H9 (cell line): ENCODE measurements at regions not wholly inside any gene's neighbourhood (a gene's known extent, or its start where the extent isn't known, plus 50 kb on each side); places are given as distances from the start of the nearest gene placed in this dataset.

ENCODE experiments used
- DNase-seq: peaks from one replicate; pipeline ENCODE4 v3.0.0-alpha.2; 2017
- H2AFZ ChIP-seq: one replicate; pipeline ENCODE4 v1.6.1; 2013; ENCODE audit warnings: mild to moderate bottlenecking, low read length, control low read depth, moderate library complexity
- H2AK5ac ChIP-seq: 2 replicates; pipeline ENCODE4 v1.6.1; 2013; ENCODE audit warnings: low read length, control low read depth, mixed read lengths; ENCODE audit not compliant: insufficient read length
- H2BK120ac ChIP-seq: one replicate; pipeline ENCODE4 v1.6.1; 2013; ENCODE audit warnings: low read depth, mild to moderate bottlenecking, low read length, control low read depth, inconsistent platforms; ENCODE audit not compliant: poor library complexity, severe bottlenecking
- H2BK12ac ChIP-seq: 2 replicates; pipeline ENCODE4 v1.6.1; 2013; ENCODE audit warnings: low read length, control low read depth, mixed read lengths, low read depth; ENCODE audit not compliant: insufficient read length
- H2BK15ac ChIP-seq: 2 replicates; pipeline ENCODE4 v1.6.1; 2013; ENCODE audit warnings: low read depth, low read length, control low read depth
- H2BK20ac ChIP-seq: one replicate; pipeline ENCODE4 v1.6.1; 2013; ENCODE audit warnings: low read depth, mild to moderate bottlenecking, low read length, control low read depth, inconsistent platforms; ENCODE audit not compliant: poor library complexity, severe bottlenecking
- H2BK5ac ChIP-seq: 2 replicates; pipeline ENCODE4 v1.6.1; 2013; ENCODE audit warnings: low read length, control low read depth, mixed read lengths; ENCODE audit not compliant: insufficient read length
- H3K14ac ChIP-seq: 2 replicates; pipeline ENCODE4 v1.6.1; 2013; ENCODE audit warnings: low read length, control low read depth; ENCODE audit not compliant: insufficient read depth
- H3K18ac ChIP-seq: 2 replicates; pipeline ENCODE4 v1.6.1; 2013; ENCODE audit warnings: low read depth, mild to moderate bottlenecking, mixed read lengths, low read length, control low read depth; ENCODE audit not compliant: insufficient read length
- H3K23ac ChIP-seq: 2 replicates; pipeline ENCODE4 v1.6.1; 2013; ENCODE audit warnings: low read length, control low read depth, mixed read lengths, low read depth; ENCODE audit not compliant: insufficient read length
- H3K23me2 ChIP-seq: 2 replicates; pipeline ENCODE4 v1.6.1; 2013; ENCODE audit warnings: low read depth, mild to moderate bottlenecking, mixed read lengths, low read length, control low read depth; ENCODE audit not compliant: insufficient read length, poor library complexity, severe bottlenecking
- H3K27ac ChIP-seq: 2 replicates; pipeline ENCODE4 v1.5.1; 2013; ENCODE audit warnings: low read length, control low read depth, mixed read lengths, low read depth; ENCODE audit not compliant: insufficient read length
- H3K27me3 ChIP-seq: 2 replicates; pipeline ENCODE4 v1.6.1; 2013; ENCODE audit warnings: low read length, control low read depth, inconsistent platforms; ENCODE audit not compliant: insufficient read depth
- H3K4ac ChIP-seq: 2 replicates; pipeline ENCODE4 v1.6.1; 2013; ENCODE audit warnings: low read depth, mild to moderate bottlenecking, control low read depth, inconsistent platforms, low read length, moderate library complexity
- H3K4me1 ChIP-seq: 2 replicates; pipeline ENCODE4 v1.6.1; 2013; ENCODE audit warnings: low read length, control low read depth, inconsistent platforms; ENCODE audit not compliant: insufficient read depth
- H3K4me2 ChIP-seq: 2 replicates; pipeline ENCODE4 v1.6.1; 2013; ENCODE audit warnings: low read length, control low read depth, mixed read lengths; ENCODE audit not compliant: insufficient read length, insufficient read depth
- H3K56ac ChIP-seq: 2 replicates; pipeline ENCODE4 v1.6.1; 2013; ENCODE audit warnings: low read depth, mild to moderate bottlenecking, mixed read lengths, low read length, control low read depth; ENCODE audit not compliant: insufficient read length
- H3K79me1 ChIP-seq: 2 replicates; pipeline ENCODE4 v1.6.1; 2013; ENCODE audit warnings: low read depth, mild to moderate bottlenecking, moderate library complexity, low read length, control low read depth, inconsistent platforms; ENCODE audit not compliant: insufficient read depth, poor library complexity, severe bottlenecking
- H3K79me2 ChIP-seq: 2 replicates; pipeline ENCODE4 v1.6.1; 2013; ENCODE audit warnings: low read length, control low read depth, inconsistent platforms; ENCODE audit not compliant: insufficient read depth
- H3K9ac ChIP-seq: 2 replicates; pipeline ENCODE4 v1.6.1; 2013; ENCODE audit warnings: low read length, control low read depth, mixed read lengths; ENCODE audit not compliant: insufficient read length; ENCODE audit errors: extremely low read depth
- H3K9me3 ChIP-seq: one replicate; pipeline ENCODE4 v1.6.1; 2013; ENCODE audit warnings: low read depth, low read length, inconsistent platforms; ENCODE audit not compliant: control insufficient read depth
- H3T11ph ChIP-seq: one replicate; pipeline ENCODE4 v1.6.1; 2013; ENCODE audit warnings: mild to moderate bottlenecking, low read length, control low read depth, inconsistent platforms
- H4K20me1 ChIP-seq: one replicate; pipeline ENCODE4 v1.6.1; 2013; ENCODE audit not compliant: control insufficient read depth, insufficient read length, insufficient read depth
- H4K5ac ChIP-seq: 2 replicates; pipeline ENCODE4 v1.6.1; 2013; ENCODE audit warnings: low read depth, mild to moderate bottlenecking, mixed read lengths, low read length, control low read depth; ENCODE audit not compliant: insufficient read length
- H4K8ac ChIP-seq: replicated peaks from 2 replicates; pipeline ENCODE4 v1.6.1; 2013; ENCODE audit warnings: low read length, control low read depth, mixed read lengths, low read depth; ENCODE audit not compliant: insufficient read length
- H4K91ac ChIP-seq: 2 replicates; pipeline ENCODE4 v1.6.1; 2013; ENCODE audit warnings: low read depth, mild to moderate bottlenecking, moderate library complexity, mixed read lengths, low read length, control low read depth; ENCODE audit not compliant: insufficient read length
- H3K27ac Mint-ChIP-seq, 3 experiments: 2 replicates in 2 of 3; 3 replicates in 1 of 3; pipeline ENCODE4 v1.8.0; 2020 to 2021; ENCODE audit warnings: mixed read lengths in 3 of 3, mild to moderate bottlenecking in 1 of 3, moderate library complexity in 1 of 3
- H3K27me3 Mint-ChIP-seq: 2 replicates; pipeline ENCODE4 v1.8.0; 2021; ENCODE audit warnings: low read depth, mild to moderate bottlenecking, moderate library complexity, mixed read lengths
- H3K36me3 Mint-ChIP-seq, 3 experiments: 2 replicates in 2 of 3; 3 replicates in 1 of 3; pipeline ENCODE4 v1.8.0; 2020 to 2021; ENCODE audit warnings: low read depth in 3 of 3, mixed read lengths in 3 of 3; ENCODE audit not compliant: insufficient read depth in 1 of 3
- H3K4me1 Mint-ChIP-seq, 2 experiments: 2 replicates each; pipeline ENCODE4 v1.8.0; 2020; ENCODE audit warnings: mixed read lengths in 2 of 2
- H3K4me3 Mint-ChIP-seq, 2 experiments: 2 replicates in 1 of 2; 3 replicates in 1 of 2; pipeline ENCODE4 v1.8.0; 2020 to 2021; ENCODE audit warnings: mild to moderate bottlenecking in 2 of 2, mixed read lengths in 2 of 2, moderate library complexity in 1 of 2
- H3K9me3 Mint-ChIP-seq, 2 experiments: 2 replicates in 1 of 2; 3 replicates in 1 of 2; pipeline ENCODE4 v1.8.0; 2020; ENCODE audit warnings: mild to moderate bottlenecking in 2 of 2, mixed read lengths in 2 of 2, moderate library complexity in 1 of 2
- WGBS: extraction: QIAGEN DNeasy Blood & Tissue Kit; methylation state at CpG from one replicate; pipeline ENCODE4 v1.1.7; 2013; ENCODE audit warnings: missing lambda C conversion rate, low lambda C conversion rate, mixed read lengths; ENCODE audit not compliant: insufficient read length; ENCODE audit errors: extremely low coverage; 5-methylcytosine and 5-hydroxymethylcytosine counted together
- TF ChIP-seq, protein P1 (sequence below): fragments of 200-600 bp; sonication (generic); conservative IDR thresholded peaks from 3 replicates; pipeline ENCODE4 v1.8.0; 2021; ENCODE audit warnings: antibody characterized with exemption, mild to moderate bottlenecking

DNA sequence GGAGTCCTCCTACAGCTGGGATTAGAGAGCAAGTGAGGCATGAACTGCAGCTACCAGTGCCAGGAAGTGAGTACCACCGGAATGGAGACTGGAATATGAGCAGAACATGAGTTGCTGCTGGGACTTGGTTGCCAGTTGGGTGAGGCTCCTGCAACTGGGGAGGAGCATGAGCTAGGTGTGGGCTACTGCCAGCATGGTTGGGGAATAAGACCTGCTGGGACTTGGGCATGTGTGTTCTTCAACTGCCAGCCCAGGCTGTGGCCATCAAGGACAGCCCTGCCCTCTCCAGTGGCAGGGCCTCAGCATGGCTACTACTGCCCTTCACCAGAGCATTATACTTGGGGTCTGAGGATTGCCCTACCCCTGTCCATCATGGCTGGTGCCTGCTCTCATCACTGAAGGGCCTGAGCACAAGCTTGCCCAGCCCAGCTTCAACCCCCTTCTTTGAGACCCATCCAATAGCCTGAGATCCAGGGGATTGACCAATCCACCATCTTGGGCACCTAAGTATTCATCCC, 665.0 kb downstream of the ELAVL2 start:
- DNase-seq: no peak
- no peak overlapping the region for H3K4me3 Mint-ChIP-seq

More for the DNA sequence above, 665.0 kb downstream of the ELAVL2 start:
- H3K4ac ChIP-seq: no peak overlapping the region
- H3K23me2 ChIP-seq: no peaks in the 10 kb centered on the region
- no CpG with 5 or more reads among the region's 1 CpG for WGBS
- H2AFZ ChIP-seq: no peak overlapping the region
- H4K8ac ChIP-seq: no peak overlapping the region
- H3K9ac ChIP-seq: no peak overlapping the region
- no peak overlapping the region for H4K5ac ChIP-seq
- no peaks in the 10 kb centered on the region for H3K9me3 ChIP-seq
- peaks cover 4 to 7% of the 10 kb centered on the region in 2 experiments for H3K4me1 Mint-ChIP-seq
- no peak overlapping the region for H2BK15ac ChIP-seq
- no peak overlapping the region for H4K91ac ChIP-seq
- H2BK12ac ChIP-seq: no peak overlapping the region
- no peak overlapping the region for H3K4me2 ChIP-seq
- H3K27me3 ChIP-seq: no peaks in the 10 kb centered on the region
- no peak overlapping the region for H3K14ac ChIP-seq
- no peaks in the 10 kb centered on the region for H3K79me1 ChIP-seq
- no peak overlapping the region for H3K27ac ChIP-seq
- H2AK5ac ChIP-seq: no peak overlapping the region
- no peak overlapping the region for H3T11ph ChIP-seq
- H2BK20ac ChIP-seq: no peak overlapping the region
- H3K9me3 Mint-ChIP-seq: no peaks in the 10 kb centered on the region; a peak in 1 of 5 replicates
- no peak overlapping the region for H3K23ac ChIP-seq
- H3K27me3 Mint-ChIP-seq: no peaks in the 10 kb centered on the region
- no peaks in the 10 kb centered on the region; a peak in 2 of 7 replicates for H3K36me3 Mint-ChIP-seq
- no peaks in the 10 kb centered on the region for H3K4me1 ChIP-seq
- no peak overlapping the region for H2BK5ac ChIP-seq
- H2BK120ac ChIP-seq: no peak overlapping the region
- H4K20me1 ChIP-seq: no peaks in the 10 kb centered on the region
- TF ChIP-seq, protein P1, sequence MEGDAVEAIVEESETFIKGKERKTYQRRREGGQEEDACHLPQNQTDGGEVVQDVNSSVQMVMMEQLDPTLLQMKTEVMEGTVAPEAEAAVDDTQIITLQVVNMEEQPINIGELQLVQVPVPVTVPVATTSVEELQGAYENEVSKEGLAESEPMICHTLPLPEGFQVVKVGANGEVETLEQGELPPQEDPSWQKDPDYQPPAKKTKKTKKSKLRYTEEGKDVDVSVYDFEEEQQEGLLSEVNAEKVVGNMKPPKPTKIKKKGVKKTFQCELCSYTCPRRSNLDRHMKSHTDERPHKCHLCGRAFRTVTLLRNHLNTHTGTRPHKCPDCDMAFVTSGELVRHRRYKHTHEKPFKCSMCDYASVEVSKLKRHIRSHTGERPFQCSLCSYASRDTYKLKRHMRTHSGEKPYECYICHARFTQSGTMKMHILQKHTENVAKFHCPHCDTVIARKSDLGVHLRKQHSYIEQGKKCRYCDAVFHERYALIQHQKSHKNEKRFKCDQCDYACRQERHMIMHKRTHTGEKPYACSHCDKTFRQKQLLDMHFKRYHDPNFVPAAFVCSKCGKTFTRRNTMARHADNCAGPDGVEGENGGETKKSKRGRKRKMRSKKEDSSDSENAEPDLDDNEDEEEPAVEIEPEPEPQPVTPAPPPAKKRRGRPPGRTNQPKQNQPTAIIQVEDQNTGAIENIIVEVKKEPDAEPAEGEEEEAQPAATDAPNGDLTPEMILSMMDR: no peak
- H3K56ac ChIP-seq: no peak overlapping the region
- no peaks in the 10 kb centered on the region for H3K79me2 ChIP-seq
- no peak overlapping the region for H3K27ac Mint-ChIP-seq
- H3K18ac ChIP-seq: no peak overlapping the region
